ENCODE measurements at regions not wholly inside any gene's neighbourhood (a gene's known extent, or its start where the extent isn't known, plus 50 kb on each side); places are given as distances from the start of the nearest gene placed in this dataset.

DNA sequence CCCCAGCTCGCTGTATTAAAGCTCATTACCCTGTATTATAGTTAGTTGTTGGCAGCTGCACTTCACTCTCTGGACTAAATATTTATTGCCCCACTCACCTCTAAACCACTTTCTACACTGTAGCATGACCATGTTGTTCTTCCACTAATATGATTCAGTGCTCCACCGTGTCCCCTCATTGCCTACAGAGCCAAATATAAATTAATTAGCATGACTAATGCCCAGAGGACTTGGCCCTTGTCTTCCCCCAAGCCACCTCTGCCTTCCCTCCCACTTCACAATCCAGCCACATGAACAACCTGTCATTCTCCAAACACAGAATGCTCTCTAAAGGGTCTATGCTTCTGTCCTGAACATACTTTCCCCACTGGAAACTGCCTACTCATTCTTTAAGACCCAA lies 276.5 kb downstream of the PLPP3 start:
- ChIA-PET POLR2A (no interaction called here), CTCF (no interaction called here)
- ATAC-seq = no peak
- TF ChIP-seq IRF2 (CRISPR knock-in tag; IDR thresholded peaks at IDR 0.05; ENCODE audit: borderline replicate concordance, low read depth) (no peak), NFATC4 (CRISPR knock-in tag; IDR thresholded peaks at IDR 0.05) (no peak), ATF1 (CRISPR knock-in tag; IDR thresholded peaks at IDR 0.05) (no peak), MYBL2 (CRISPR knock-in tag; IDR thresholded peaks at IDR 0.05) (no peak)
- TF ChIP-seq, protein P1, sequence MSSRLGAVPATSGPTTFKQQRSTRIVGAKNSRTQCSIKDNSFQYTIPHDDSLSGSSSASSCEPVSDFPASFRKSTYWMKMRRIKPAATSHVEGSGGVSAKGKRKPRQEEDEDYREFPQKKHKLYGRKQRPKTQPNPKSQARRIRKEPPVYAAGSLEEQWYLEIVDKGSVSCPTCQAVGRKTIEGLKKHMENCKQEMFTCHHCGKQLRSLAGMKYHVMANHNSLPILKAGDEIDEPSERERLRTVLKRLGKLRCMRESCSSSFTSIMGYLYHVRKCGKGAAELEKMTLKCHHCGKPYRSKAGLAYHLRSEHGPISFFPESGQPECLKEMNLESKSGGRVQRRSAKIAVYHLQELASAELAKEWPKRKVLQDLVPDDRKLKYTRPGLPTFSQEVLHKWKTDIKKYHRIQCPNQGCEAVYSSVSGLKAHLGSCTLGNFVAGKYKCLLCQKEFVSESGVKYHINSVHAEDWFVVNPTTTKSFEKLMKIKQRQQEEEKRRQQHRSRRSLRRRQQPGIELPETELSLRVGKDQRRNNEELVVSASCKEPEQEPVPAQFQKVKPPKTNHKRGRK (CRISPR knock-in tag; IDR thresholded peaks at IDR 0.05; ENCODE audit: borderline replicate concordance) = no peak
- TF ChIP-seq, protein P2, sequence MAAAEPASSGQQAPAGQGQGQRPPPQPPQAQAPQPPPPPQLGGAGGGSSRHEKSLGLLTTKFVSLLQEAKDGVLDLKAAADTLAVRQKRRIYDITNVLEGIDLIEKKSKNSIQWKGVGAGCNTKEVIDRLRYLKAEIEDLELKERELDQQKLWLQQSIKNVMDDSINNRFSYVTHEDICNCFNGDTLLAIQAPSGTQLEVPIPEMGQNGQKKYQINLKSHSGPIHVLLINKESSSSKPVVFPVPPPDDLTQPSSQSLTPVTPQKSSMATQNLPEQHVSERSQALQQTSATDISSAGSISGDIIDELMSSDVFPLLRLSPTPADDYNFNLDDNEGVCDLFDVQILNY (CRISPR knock-in tag; IDR thresholded peaks at IDR 0.05) = no peak
- TF ChIP-seq, protein P3, sequence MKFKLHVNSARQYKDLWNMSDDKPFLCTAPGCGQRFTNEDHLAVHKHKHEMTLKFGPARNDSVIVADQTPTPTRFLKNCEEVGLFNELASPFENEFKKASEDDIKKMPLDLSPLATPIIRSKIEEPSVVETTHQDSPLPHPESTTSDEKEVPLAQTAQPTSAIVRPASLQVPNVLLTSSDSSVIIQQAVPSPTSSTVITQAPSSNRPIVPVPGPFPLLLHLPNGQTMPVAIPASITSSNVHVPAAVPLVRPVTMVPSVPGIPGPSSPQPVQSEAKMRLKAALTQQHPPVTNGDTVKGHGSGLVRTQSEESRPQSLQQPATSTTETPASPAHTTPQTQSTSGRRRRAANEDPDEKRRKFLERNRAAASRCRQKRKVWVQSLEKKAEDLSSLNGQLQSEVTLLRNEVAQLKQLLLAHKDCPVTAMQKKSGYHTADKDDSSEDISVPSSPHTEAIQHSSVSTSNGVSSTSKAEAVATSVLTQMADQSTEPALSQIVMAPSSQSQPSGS (CRISPR knock-in tag; IDR thresholded peaks at IDR 0.05; ENCODE audit: borderline replicate concordance, low read depth) = no peak
- TF ChIP-seq, protein P4, sequence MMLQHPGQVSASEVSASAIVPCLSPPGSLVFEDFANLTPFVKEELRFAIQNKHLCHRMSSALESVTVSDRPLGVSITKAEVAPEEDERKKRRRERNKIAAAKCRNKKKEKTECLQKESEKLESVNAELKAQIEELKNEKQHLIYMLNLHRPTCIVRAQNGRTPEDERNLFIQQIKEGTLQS (CRISPR knock-in tag; conservative IDR thresholded peaks at IDR 0.05) = no peak
- peaks cover 6% of the 10 kb centered on the region for H3K9me3 Mint-ChIP-seq
- no peaks in the 10 kb centered on the region for H3K36me3 Mint-ChIP-seq
- H3K4me1 Mint-ChIP-seq = no peaks in the 10 kb centered on the region
- H3K27ac Mint-ChIP-seq = no peak overlapping the region
- H3K27me3 Mint-ChIP-seq (ENCODE audit: low read depth) = no peaks in the 10 kb centered on the region
- no peak overlapping the region for H3K4me3 Mint-ChIP-seq
- DNase-seq (ENCODE audit: low spot score) = no peak

DNA sequence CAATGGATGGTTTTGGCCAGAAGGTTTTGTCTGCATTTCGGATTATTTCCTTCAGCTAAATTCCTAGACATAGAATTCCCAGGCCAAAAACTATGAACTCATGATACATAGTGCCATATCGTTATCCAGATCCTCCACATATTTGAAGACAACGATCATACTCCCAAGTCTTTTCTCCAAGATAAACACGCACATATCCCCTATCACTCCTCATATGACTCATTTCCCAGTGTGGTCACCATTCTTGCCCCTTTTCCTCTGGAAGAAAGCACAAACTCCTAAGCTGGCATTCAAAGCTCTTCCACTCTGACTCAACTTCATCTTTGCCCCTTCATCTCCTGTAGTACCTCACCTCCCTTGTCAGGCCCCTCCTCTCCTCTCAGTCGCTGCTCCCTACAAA lies 277.6 kb downstream of the PLPP3 start:
- no peaks in the 10 kb centered on the region for H3K27me3 Mint-ChIP-seq (ENCODE audit: low read depth)
- ATAC-seq (no peak), DNase-seq (ENCODE audit: low spot score) (no peak)
- H3K36me3 Mint-ChIP-seq = no peaks in the 10 kb centered on the region
- ChIA-PET CTCF (no interaction called here), POLR2A (no interaction called here)
- TF ChIP-seq, protein P5, sequence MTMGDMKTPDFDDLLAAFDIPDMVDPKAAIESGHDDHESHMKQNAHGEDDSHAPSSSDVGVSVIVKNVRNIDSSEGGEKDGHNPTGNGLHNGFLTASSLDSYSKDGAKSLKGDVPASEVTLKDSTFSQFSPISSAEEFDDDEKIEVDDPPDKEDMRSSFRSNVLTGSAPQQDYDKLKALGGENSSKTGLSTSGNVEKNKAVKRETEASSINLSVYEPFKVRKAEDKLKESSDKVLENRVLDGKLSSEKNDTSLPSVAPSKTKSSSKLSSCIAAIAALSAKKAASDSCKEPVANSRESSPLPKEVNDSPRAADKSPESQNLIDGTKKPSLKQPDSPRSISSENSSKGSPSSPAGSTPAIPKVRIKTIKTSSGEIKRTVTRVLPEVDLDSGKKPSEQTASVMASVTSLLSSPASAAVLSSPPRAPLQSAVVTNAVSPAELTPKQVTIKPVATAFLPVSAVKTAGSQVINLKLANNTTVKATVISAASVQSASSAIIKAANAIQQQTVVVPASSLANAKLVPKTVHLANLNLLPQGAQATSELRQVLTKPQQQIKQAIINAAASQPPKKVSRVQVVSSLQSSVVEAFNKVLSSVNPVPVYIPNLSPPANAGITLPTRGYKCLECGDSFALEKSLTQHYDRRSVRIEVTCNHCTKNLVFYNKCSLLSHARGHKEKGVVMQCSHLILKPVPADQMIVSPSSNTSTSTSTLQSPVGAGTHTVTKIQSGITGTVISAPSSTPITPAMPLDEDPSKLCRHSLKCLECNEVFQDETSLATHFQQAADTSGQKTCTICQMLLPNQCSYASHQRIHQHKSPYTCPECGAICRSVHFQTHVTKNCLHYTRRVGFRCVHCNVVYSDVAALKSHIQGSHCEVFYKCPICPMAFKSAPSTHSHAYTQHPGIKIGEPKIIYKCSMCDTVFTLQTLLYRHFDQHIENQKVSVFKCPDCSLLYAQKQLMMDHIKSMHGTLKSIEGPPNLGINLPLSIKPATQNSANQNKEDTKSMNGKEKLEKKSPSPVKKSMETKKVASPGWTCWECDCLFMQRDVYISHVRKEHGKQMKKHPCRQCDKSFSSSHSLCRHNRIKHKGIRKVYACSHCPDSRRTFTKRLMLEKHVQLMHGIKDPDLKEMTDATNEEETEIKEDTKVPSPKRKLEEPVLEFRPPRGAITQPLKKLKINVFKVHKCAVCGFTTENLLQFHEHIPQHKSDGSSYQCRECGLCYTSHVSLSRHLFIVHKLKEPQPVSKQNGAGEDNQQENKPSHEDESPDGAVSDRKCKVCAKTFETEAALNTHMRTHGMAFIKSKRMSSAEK (CRISPR knock-in tag; IDR thresholded peaks at IDR 0.05; ENCODE audit: borderline replicate concordance) = no peak
- TF ChIP-seq JAZF1 (CRISPR knock-in tag; IDR thresholded peaks at IDR 0.05) = no peak
- TF ChIP-seq, protein P6, sequence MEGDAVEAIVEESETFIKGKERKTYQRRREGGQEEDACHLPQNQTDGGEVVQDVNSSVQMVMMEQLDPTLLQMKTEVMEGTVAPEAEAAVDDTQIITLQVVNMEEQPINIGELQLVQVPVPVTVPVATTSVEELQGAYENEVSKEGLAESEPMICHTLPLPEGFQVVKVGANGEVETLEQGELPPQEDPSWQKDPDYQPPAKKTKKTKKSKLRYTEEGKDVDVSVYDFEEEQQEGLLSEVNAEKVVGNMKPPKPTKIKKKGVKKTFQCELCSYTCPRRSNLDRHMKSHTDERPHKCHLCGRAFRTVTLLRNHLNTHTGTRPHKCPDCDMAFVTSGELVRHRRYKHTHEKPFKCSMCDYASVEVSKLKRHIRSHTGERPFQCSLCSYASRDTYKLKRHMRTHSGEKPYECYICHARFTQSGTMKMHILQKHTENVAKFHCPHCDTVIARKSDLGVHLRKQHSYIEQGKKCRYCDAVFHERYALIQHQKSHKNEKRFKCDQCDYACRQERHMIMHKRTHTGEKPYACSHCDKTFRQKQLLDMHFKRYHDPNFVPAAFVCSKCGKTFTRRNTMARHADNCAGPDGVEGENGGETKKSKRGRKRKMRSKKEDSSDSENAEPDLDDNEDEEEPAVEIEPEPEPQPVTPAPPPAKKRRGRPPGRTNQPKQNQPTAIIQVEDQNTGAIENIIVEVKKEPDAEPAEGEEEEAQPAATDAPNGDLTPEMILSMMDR (IDR thresholded peaks at IDR 0.05) = no peak
- TF ChIP-seq FOXP1 (CRISPR knock-in tag; IDR thresholded peaks at IDR 0.05; ENCODE audit: borderline replicate concordance) = no peak
- TF ChIP-seq, protein P7, sequence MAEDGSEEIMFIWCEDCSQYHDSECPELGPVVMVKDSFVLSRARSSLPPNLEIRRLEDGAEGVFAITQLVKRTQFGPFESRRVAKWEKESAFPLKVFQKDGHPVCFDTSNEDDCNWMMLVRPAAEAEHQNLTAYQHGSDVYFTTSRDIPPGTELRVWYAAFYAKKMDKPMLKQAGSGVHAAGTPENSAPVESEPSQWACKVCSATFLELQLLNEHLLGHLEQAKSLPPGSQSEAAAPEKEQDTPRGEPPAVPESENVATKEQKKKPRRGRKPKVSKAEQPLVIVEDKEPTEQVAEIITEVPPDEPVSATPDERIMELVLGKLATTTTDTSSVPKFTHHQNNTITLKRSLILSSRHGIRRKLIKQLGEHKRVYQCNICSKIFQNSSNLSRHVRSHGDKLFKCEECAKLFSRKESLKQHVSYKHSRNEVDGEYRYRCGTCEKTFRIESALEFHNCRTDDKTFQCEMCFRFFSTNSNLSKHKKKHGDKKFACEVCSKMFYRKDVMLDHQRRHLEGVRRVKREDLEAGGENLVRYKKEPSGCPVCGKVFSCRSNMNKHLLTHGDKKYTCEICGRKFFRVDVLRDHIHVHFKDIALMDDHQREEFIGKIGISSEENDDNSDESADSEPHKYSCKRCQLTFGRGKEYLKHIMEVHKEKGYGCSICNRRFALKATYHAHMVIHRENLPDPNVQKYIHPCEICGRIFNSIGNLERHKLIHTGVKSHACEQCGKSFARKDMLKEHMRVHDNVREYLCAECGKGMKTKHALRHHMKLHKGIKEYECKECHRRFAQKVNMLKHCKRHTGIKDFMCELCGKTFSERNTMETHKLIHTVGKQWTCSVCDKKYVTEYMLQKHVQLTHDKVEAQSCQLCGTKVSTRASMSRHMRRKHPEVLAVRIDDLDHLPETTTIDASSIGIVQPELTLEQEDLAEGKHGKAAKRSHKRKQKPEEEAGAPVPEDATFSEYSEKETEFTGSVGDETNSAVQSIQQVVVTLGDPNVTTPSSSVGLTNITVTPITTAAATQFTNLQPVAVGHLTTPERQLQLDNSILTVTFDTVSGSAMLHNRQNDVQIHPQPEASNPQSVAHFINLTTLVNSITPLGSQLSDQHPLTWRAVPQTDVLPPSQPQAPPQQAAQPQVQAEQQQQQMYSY (CRISPR knock-in tag; IDR thresholded peaks at IDR 0.05) = no peak
- TF ChIP-seq, protein P8, sequence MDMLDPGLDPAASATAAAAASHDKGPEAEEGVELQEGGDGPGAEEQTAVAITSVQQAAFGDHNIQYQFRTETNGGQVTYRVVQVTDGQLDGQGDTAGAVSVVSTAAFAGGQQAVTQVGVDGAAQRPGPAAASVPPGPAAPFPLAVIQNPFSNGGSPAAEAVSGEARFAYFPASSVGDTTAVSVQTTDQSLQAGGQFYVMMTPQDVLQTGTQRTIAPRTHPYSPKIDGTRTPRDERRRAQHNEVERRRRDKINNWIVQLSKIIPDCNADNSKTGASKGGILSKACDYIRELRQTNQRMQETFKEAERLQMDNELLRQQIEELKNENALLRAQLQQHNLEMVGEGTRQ (CRISPR knock-in tag; IDR thresholded peaks at IDR 0.05) = no peak
- TF ChIP-seq NFE2L1 (CRISPR knock-in tag; IDR thresholded peaks at IDR 0.05) = no peak
- no peak for TF ChIP-seq SMAD4 (CRISPR knock-in tag; IDR thresholded peaks at IDR 0.05)
- no peak overlapping the region for H3K4me3 Mint-ChIP-seq
- H3K27ac Mint-ChIP-seq = no peak overlapping the region
- no peaks in the 10 kb centered on the region; the same call in 1 of the 2 replicates for H3K4me1 Mint-ChIP-seq
- H3K9me3 Mint-ChIP-seq = no peaks in the 10 kb centered on the region
